Upper lobe of left lung (tissue), 4 donors: ENCODE measurements at regions not wholly inside any gene's neighbourhood (a gene's known extent, or its start where the extent isn't known, plus 50 kb on each side); places are given as distances from the start of the nearest gene placed in this dataset.
"Not testable (repeated sequence)": the region's sequence is repeated elsewhere in the genome, so short reads cannot be mapped to it uniquely, and the experiment has no call there.

ENCODE experiments used
- CTCF ChIP-seq, 6 experiments: fragments of 450-650 bp in 4 of 6; fragments of 200-600 bp in 2 of 6; sonication (generic) in 2 of 6; IDR thresholded peaks; one replicate each; pipeline ENCODE4 v1.5.1; 2016 to 2019; ENCODE audit warnings: antibody characterized with exemption in 6 of 6
- EP300 ChIP-seq, 4 donors: sonication (generic); formaldehyde crosslinking; IDR thresholded peaks; one replicate each; pipeline ENCODE4 v1.5.1; 2017; ENCODE audit warnings: antibody characterized with exemption in 4 of 4, control low read depth in 2 of 4
- POLR2A ChIP-seq, 4 donors: fragments of 450-650 bp; IDR thresholded peaks; one replicate each; pipeline ENCODE4 v1.5.1; 2016 to 2017; ENCODE audit warnings: antibody characterized with exemption in 4 of 4, mild to moderate bottlenecking in 2 of 4
- POLR2AphosphoS5 ChIP-seq, 2 donors: sonication (generic); formaldehyde crosslinking; IDR thresholded peaks; one replicate each; pipeline ENCODE4 v1.5.1; 2017; ENCODE audit warnings: antibody characterized with exemption in 2 of 2

- TF ChIP-seq POLR2A, CTCF, POLR2AphosphoS5, EP300 (IDR thresholded peaks at IDR 0.05): not testable (repeated sequence)
Measured at GRCh38 chr15:22358932-22359331, 99.8 kb upstream of the GOLGA6L22 start.
